CD4-positive, alpha-beta T cell (primary cell): ENCODE measurements at regions not wholly inside any gene's neighbourhood (a gene's known extent, or its start where the extent isn't known, plus 50 kb on each side); places are given as distances from the start of the nearest gene placed in this dataset.

ENCODE experiments used
- ATAC-seq: fragments of 200-7000 bp; cut with Tn5 transposase; one replicate; pipeline ENCODE4 v1.10.0; 2022; ENCODE audit warnings: mild to moderate bottlenecking; ENCODE audit not compliant: poor library complexity
- CTCF ChIA-PET: fragments of 350-600 bp; sonication (Branson Sonifier 250); formaldehyde crosslinking; loops from one replicate; lab custom pipeline; 2021; ENCODE audit warnings: antibody characterized with exemption, inconsistent platforms; lab: Charles Lee
- POLR2A ChIA-PET: fragments of 350-600 bp; sonication (Branson Sonifier 250); formaldehyde crosslinking; loops from one replicate; lab custom pipeline; 2021; ENCODE audit warnings: antibody characterized with exemption, inconsistent platforms; lab: Charles Lee
- DNase-seq, 14 experiments: peaks; one replicate each; pipeline ENCODE4 v3.0.0-alpha.2; 2013 to 2020; ENCODE audit warnings: mixed read lengths in 2 of 14
- H3K27ac ChIP-seq, 2 donors: one replicate each; pipeline versions ENCODE4 v1.5.1 to v1.7.0; 2013; ENCODE audit warnings: low read length in 2 of 2, low read depth in 1 of 2, mild to moderate bottlenecking in 1 of 2
- H3K27me3 ChIP-seq, 2 experiments: 1 replicate in 1 of 2; 2 replicates in 1 of 2; pipeline versions ENCODE4 v1.6.1 to v1.7.0; 2013; ENCODE audit warnings: low read length in 2 of 2, control low read depth in 1 of 2, mild to moderate bottlenecking in 1 of 2, moderate library complexity in 1 of 2; ENCODE audit not compliant: insufficient read depth in 2 of 2, control insufficient read depth in 1 of 2
- H3K36me3 ChIP-seq: one replicate; pipeline ENCODE4 v1.6.1; 2013; ENCODE audit warnings: low read length, control low read depth; ENCODE audit not compliant: insufficient read depth
- H3K4me1 ChIP-seq: one replicate; pipeline ENCODE4 v1.6.1; 2013; ENCODE audit warnings: low read length, control low read depth; ENCODE audit not compliant: insufficient read depth
- H3K4me3 ChIP-seq: one replicate; pipeline ENCODE4 v1.5.1; 2013; ENCODE audit warnings: mild to moderate bottlenecking, low read length, moderate library complexity
- H3K9me3 ChIP-seq, 2 experiments: 1 replicate in 1 of 2; 2 replicates in 1 of 2; pipeline versions ENCODE4 v1.6.1 to v1.7.0; 2013; ENCODE audit warnings: low read length in 2 of 2, mild to moderate bottlenecking in 2 of 2, control low read depth in 1 of 2, moderate library complexity in 1 of 2; ENCODE audit not compliant: control insufficient read depth in 1 of 2, insufficient read depth in 1 of 2
- H3K27ac Mint-ChIP-seq: one replicate; pipeline ENCODE4 v1.8.0; 2020; ENCODE audit warnings: mixed read lengths
- H3K27me3 Mint-ChIP-seq: one replicate; pipeline ENCODE4 v1.8.0; 2021; ENCODE audit warnings: mixed read lengths
- H3K36me3 Mint-ChIP-seq: one replicate; pipeline ENCODE4 v1.8.0; 2021; ENCODE audit warnings: low read depth, mixed read lengths
- H3K4me1 Mint-ChIP-seq: one replicate; pipeline ENCODE4 v1.8.0; 2021; ENCODE audit warnings: low read depth, mixed read lengths
- H3K4me3 Mint-ChIP-seq: one replicate; pipeline ENCODE4 v1.8.0; 2020; ENCODE audit warnings: mild to moderate bottlenecking, mixed read lengths
- H3K9me3 Mint-ChIP-seq: one replicate; pipeline ENCODE4 v1.8.0; 2020; ENCODE audit warnings: mixed read lengths
- CTCF ChIP-seq: fragments of 200-600 bp; IDR thresholded peaks from one replicate; pipeline ENCODE4 v1.8.0; 2022; ENCODE audit warnings: antibody characterized with exemption, mild to moderate bottlenecking
- intact Hi-C, 2 experiments: fragments of 100-400 bp; cut with DNase I in 1 of 2; cut with micrococcal nuclease in 1 of 2; formaldehyde crosslinking; loops; one replicate each; pipeline versions ENCODE4 v1.15.1 to v1.9.0; 2023 to 2025; cut with DNase I, micrococcal nuclease

- intact Hi-C loops: no loop called here
- DNase-seq (no peak), ATAC-seq (no peak)
- Mint-ChIP-seq H3K4me3 (no peak overlapping the region), H3K27ac (no peak overlapping the region), H3K9me3 (no peaks in the 10 kb centered on the region), H3K4me1 (no peaks in the 10 kb centered on the region), H3K36me3 (no peaks in the 10 kb centered on the region), H3K27me3 (peaks cover 10% of the 10 kb centered on the region)
- Histone ChIP-seq H3K36me3 (no peaks in the 10 kb centered on the region), H3K27ac (no peak overlapping the region), H3K27me3 (no peaks in the 10 kb centered on the region), H3K9me3 (no peaks in the 10 kb centered on the region), H3K4me3 (no peak overlapping the region), H3K4me1 (no peaks in the 10 kb centered on the region)
- CTCF ChIA-PET: no interaction called here
- POLR2A ChIA-PET: no interaction called here
- no peak for TF ChIP-seq CTCF
Measured at GRCh38 chr14:55505846-55506245, 65.4 kb upstream of the TBPL2 start.

DNA sequence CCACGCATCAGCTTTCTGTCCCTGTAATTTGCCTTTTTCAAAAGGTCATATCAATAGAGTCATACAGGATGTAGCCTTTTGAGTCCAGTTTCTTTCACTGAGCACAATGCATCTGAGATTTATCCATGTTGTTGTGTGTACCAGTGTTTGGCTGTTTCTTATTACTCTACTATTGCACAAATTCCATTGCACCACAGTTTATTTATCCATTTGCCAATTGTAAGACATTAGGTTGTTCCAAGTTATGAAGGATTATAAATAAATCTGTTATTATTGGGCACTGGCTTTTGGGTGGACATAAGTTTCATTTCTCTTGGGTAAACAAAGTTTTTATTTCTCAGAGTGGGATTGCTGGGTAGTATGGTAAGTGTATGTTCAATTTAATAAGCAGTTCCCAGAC lies 68.3 kb upstream of the TBPL2 start:
- intact Hi-C loops: no loop called here
- ChIA-PET POLR2A (no interaction called here), CTCF (no interaction called here)
- Histone ChIP-seq H3K27me3 (no peaks in the 10 kb centered on the region), H3K27ac (no peak overlapping the region), H3K4me3 (no peak overlapping the region), H3K4me1 (no peaks in the 10 kb centered on the region), H3K36me3 (no peaks in the 10 kb centered on the region), H3K9me3 (no peaks in the 10 kb centered on the region)
- Mint-ChIP-seq H3K9me3 (no peaks in the 10 kb centered on the region), H3K4me1 (no peaks in the 10 kb centered on the region), H3K27ac (no peak overlapping the region), H3K4me3 (no peak overlapping the region), H3K36me3 (no peaks in the 10 kb centered on the region), H3K27me3 (no peaks in the 10 kb centered on the region)
- ATAC-seq (no peak), DNase-seq (no peak)
- TF ChIP-seq CTCF: no peak

DNA sequence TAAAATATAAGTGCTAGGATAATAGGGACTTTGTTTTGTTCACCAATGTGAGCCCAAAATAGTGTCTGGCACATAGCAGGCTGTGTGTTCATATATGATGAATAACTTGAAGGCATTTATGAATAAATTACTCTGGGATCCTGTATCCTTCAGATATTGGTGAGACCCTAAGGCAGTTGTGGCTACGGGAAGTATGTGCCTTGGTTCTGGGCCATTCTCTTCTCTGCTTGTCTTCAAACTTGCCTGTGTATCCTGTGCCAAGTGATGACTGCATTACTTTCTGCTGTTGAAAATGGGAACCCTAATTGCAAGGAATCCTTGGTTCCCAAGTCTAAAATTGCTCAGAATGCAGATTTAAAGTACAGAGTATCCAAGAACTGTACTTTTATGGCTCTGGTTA lies 67.6 kb upstream of the KTN1 start:
- no peaks in the 10 kb centered on the region for H3K27me3 Mint-ChIP-seq
- intact Hi-C loops: no loop called here
- H3K36me3 ChIP-seq: no peaks in the 10 kb centered on the region
- H3K9me3 Mint-ChIP-seq: no peaks in the 10 kb centered on the region
- no peak for DNase-seq
- no peaks in the 10 kb centered on the region for H3K36me3 Mint-ChIP-seq
- ChIA-PET POLR2A (no interaction called here), CTCF (no interaction called here)
- H3K4me1 ChIP-seq: no peaks in the 10 kb centered on the region
- H3K4me3 Mint-ChIP-seq: no peak overlapping the region
- ATAC-seq: no peak
- H3K27me3 ChIP-seq: no peaks in the 10 kb centered on the region
- H3K27ac ChIP-seq: no peak overlapping the region
- no peak for TF ChIP-seq CTCF
- H3K4me3 ChIP-seq: no peak overlapping the region
- no peaks in the 10 kb centered on the region for H3K9me3 ChIP-seq
- H3K4me1 Mint-ChIP-seq: no peaks in the 10 kb centered on the region
- no peak overlapping the region for H3K27ac Mint-ChIP-seq
